ENCODE measurements at regions not wholly inside any gene's neighbourhood (a gene's known extent, or its start where the extent isn't known, plus 50 kb on each side); places are given as distances from the start of the nearest gene placed in this dataset.

DNA sequence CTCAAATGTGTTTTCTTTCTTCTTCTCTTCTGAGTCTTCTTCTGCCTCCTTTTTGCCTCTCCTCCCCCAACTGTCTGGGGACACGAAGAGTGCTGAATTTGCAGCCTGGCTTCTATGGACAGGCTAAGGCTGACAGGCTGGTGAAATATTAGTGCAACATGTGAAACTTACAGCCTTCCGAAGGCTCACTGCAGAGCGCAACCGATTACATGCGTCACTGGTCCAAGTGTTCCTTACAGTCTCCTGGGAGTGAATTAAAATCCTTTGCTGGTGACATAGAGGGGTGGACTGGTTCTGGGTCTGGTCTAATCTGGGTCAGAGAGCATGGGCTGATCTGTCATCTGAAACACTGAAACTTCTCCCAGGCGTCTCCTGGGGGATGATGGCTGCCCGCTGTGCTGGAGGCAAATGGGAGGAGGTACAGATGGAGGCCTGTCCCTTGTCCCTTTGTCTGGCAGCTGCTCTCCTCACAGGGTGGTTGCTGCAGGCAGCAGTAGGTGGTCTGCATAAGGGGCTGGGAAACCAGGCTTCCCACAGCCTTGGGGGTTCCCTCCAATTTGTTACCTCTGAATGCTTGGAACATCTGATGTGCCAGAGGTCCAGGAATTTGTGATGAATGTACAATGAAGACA lies 143.8 kb upstream of the BMPER start:
- TF ChIP-seq, protein P1, sequence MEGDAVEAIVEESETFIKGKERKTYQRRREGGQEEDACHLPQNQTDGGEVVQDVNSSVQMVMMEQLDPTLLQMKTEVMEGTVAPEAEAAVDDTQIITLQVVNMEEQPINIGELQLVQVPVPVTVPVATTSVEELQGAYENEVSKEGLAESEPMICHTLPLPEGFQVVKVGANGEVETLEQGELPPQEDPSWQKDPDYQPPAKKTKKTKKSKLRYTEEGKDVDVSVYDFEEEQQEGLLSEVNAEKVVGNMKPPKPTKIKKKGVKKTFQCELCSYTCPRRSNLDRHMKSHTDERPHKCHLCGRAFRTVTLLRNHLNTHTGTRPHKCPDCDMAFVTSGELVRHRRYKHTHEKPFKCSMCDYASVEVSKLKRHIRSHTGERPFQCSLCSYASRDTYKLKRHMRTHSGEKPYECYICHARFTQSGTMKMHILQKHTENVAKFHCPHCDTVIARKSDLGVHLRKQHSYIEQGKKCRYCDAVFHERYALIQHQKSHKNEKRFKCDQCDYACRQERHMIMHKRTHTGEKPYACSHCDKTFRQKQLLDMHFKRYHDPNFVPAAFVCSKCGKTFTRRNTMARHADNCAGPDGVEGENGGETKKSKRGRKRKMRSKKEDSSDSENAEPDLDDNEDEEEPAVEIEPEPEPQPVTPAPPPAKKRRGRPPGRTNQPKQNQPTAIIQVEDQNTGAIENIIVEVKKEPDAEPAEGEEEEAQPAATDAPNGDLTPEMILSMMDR (IDR thresholded peaks at IDR 0.05) = no peak
- Histone ChIP-seq H3K36me3 (ENCODE audit: control insufficient read depth, insufficient read depth, low read length) (no peaks in the 10 kb centered on the region), H3K27me3 (ENCODE audit: control insufficient read depth, insufficient read depth, low read length) (no peaks in the 10 kb centered on the region), H3K27ac (ENCODE audit: low read length) (no peak overlapping the region), H3K9me3 (ENCODE audit: control insufficient read depth, insufficient read depth, low read length) (no peaks in the 10 kb centered on the region), H3K4me1 (ENCODE audit: control insufficient read depth, insufficient read depth, low read length) (no peaks in the 10 kb centered on the region), H3K4me3 (ENCODE audit: low read length) (no peak overlapping the region)
- H3K36me3 Mint-ChIP-seq = no peaks in the 10 kb centered on the region
- H3K4me1 Mint-ChIP-seq = peaks cover 11 to 15% of the 10 kb centered on the region in 2 donors
- no peak for DNase-seq
- intact Hi-C loops (cut with micrococcal nuclease) = loop anchor here (10.0 kb wide), 1 partner anchor 133 kb away; no protein-coding TSS in a partner anchor
- no peak overlapping the region for H3K4me3 Mint-ChIP-seq
- no peak for ATAC-seq
- WGBS (ENCODE audit: insufficient coverage) = 86% methylated on average over 7 of the region's 7 CpGs
- H3K27me3 Mint-ChIP-seq (ENCODE audit: low read depth in 2 of 2) = no peaks in the 10 kb centered on the region
- no peaks in the 10 kb centered on the region for H3K9me3 Mint-ChIP-seq
- H3K27ac Mint-ChIP-seq = no peak overlapping the region

DNA sequence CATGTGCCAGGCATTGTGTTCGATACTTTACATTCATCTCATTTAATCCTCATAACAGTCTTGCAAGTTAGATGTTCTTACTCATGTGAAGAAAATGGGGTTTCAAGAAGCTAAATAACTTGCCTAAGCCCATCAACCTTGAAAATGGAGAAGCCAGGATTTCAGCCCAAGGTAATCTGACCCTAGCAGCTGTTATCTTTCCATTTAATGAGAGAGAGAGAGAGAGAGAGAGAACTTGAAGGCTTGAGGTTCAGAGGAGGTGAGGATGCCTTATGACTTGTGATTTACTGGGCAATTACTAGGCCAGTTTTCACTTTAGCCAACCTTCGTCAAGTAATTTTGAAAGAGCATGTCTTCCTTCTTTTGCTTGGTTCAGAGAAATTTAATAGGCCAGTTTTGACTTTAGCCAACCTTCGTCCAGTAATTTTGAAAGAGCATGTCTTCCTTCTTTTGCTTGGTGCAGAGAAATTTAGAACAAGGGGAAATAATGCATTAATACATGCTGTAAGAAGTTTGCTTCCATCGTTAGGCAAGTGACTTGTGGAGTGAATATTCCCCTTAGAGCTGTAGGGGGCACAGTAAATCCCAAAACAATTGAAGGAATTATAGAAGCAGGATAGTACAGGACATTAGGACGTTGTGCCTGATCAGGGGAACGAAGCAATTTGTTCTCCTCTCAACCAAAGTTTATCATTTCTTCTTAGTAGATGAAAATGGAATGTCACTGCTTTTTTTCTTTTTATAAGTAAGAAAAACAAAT lies 143.0 kb upstream of the BMPER start:
- H3K27me3 ChIP-seq (ENCODE audit: control insufficient read depth, insufficient read depth, low read length) = no peaks in the 10 kb centered on the region
- WGBS (ENCODE audit: insufficient coverage) = 89% methylated on average over 3 of the region's 6 CpGs
- ATAC-seq = no peak
- no peaks in the 10 kb centered on the region for H3K4me1 ChIP-seq (ENCODE audit: control insufficient read depth, insufficient read depth, low read length)
- DNase-seq = no peak
- H3K9me3 ChIP-seq (ENCODE audit: control insufficient read depth, insufficient read depth, low read length) = no peaks in the 10 kb centered on the region
- H3K27ac Mint-ChIP-seq = no peak overlapping the region
- H3K36me3 ChIP-seq (ENCODE audit: control insufficient read depth, insufficient read depth, low read length) = no peaks in the 10 kb centered on the region
- intact Hi-C loops (cut with micrococcal nuclease) = loop anchor here (10.0 kb wide), 1 partner anchor 132 kb away; no protein-coding TSS in a partner anchor
- H3K9me3 Mint-ChIP-seq = no peaks in the 10 kb centered on the region
- no peak overlapping the region for H3K4me3 ChIP-seq (ENCODE audit: low read length)
- no peak overlapping the region for H3K4me3 Mint-ChIP-seq
- peaks cover 11 to 15% of the 10 kb centered on the region in 2 donors for H3K4me1 Mint-ChIP-seq
- TF ChIP-seq, protein P1 (IDR thresholded peaks at IDR 0.05) = no peak
- no peak overlapping the region for H3K27ac ChIP-seq (ENCODE audit: low read length)
- no peaks in the 10 kb centered on the region for H3K27me3 Mint-ChIP-seq (ENCODE audit: low read depth in 2 of 2)
- H3K36me3 Mint-ChIP-seq = no peaks in the 10 kb centered on the region

DNA sequence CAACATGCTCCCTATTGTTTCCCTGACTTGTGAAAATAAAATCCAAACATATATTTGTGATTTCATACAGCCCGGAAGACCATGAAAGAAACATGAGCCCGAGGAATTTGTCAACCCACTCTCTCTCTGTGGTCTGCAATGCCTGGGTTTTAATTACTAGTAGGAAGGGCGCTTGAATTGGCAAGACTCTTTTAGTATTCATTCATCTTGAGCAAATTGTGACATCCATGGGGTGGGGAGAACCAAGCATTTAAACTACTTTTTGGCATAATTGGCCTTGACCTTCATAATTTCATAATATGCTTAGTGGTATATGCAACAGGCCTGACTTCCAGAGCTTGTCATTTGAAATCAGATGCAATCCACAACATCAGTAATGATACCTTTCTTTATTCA lies 142.4 kb upstream of the BMPER start:
- no peak for ATAC-seq
- no peaks in the 10 kb centered on the region for H3K36me3 ChIP-seq (ENCODE audit: control insufficient read depth, insufficient read depth, low read length)

More for the DNA sequence above, 142.4 kb upstream of the BMPER start:
- H3K4me1 ChIP-seq (ENCODE audit: control insufficient read depth, insufficient read depth, low read length) = no peaks in the 10 kb centered on the region
- Mint-ChIP-seq H3K27ac (no peak overlapping the region), H3K36me3 (no peaks in the 10 kb centered on the region), H3K9me3 (no peaks in the 10 kb centered on the region), H3K4me3 (no peak overlapping the region), H3K4me1 (peaks cover 11 to 15% of the 10 kb centered on the region in 2 donors), H3K27me3 (ENCODE audit: low read depth in 2 of 2) (no peaks in the 10 kb centered on the region)
- DNase-seq = no peak
- H3K9me3 ChIP-seq (ENCODE audit: control insufficient read depth, insufficient read depth, low read length) = no peaks in the 10 kb centered on the region
- H3K4me3 ChIP-seq (ENCODE audit: low read length) = no peak overlapping the region
- TF ChIP-seq, protein P1 (IDR thresholded peaks at IDR 0.05) = no peak
- intact Hi-C loops (cut with micrococcal nuclease) = loop anchor here (10.0 kb wide), 1 partner anchor 132 kb away; no protein-coding TSS in a partner anchor
- WGBS (ENCODE audit: insufficient coverage) = 100% methylated on average over 3 of the region's 3 CpGs
- no peak overlapping the region for H3K27ac ChIP-seq (ENCODE audit: low read length)
- H3K27me3 ChIP-seq (ENCODE audit: control insufficient read depth, insufficient read depth, low read length) = no peaks in the 10 kb centered on the region

Data from natural killer cell (primary cell).